IMR-90 (cell line): ENCODE measurements at regions not wholly inside any gene's neighbourhood (a gene's known extent, or its start where the extent isn't known, plus 50 kb on each side); places are given as distances from the start of the nearest gene placed in this dataset.

Experiments used
- ATAC-seq: fragments of 200-7000 bp; cut with Tn5 transposase; 2 replicates; pipeline ENCODE4 v1.9.1; 2020; ENCODE audit warnings: low read depth, mild to moderate bottlenecking, moderate library complexity
- BruUV-seq: library from RNA; stranded (reverse); fragments of 400-500 nt; replicated peaks from 2 replicates; lab custom pipeline; 2021; lab: Mats Ljungman, UMichigan
- CTCF ChIA-PET: fragments of 300-600 bp; formaldehyde crosslinking; extraction: SDS; loops from one replicate; lab custom pipeline; 2021; ENCODE audit warnings: antibody characterized with exemption; lab: Yijun Ruan, JAX
- POLR2A ChIA-PET: fragments of 300-600 bp; sonication (Branson Sonifier 250); formaldehyde crosslinking; loops from one replicate; lab custom pipeline; 2022; ENCODE audit warnings: antibody characterized with exemption; ENCODE audit not compliant: unreplicated experiment; lab: Charles Lee
- DNase-seq: peaks from one replicate; pipeline ENCODE4 v3.0.0; 2013
- H2AFZ ChIP-seq: replicated peaks from 2 replicates; pipeline ENCODE3; 2013; ENCODE audit warnings: low read length, mild to moderate bottlenecking; ENCODE audit not compliant: poor library complexity
- H2AK5ac ChIP-seq: 2 replicates; pipeline ENCODE4 v1.6.1; 2013; ENCODE audit warnings: low read depth, low read length, inconsistent platforms
- H2AK9ac ChIP-seq: replicated peaks from 2 replicates; pipeline ENCODE3; 2013; ENCODE audit warnings: mild to moderate bottlenecking, low read depth, low read length, moderate library complexity; ENCODE audit not compliant: poor library complexity
- H2BK120ac ChIP-seq: 2 replicates; pipeline ENCODE4 v1.6.1; 2013; ENCODE audit warnings: low read depth, low read length, inconsistent platforms
- H2BK15ac ChIP-seq: 3 replicates; pipeline ENCODE4 v1.6.1; 2013; ENCODE audit warnings: low read depth, low read length, inconsistent platforms
- H2BK20ac ChIP-seq: 2 replicates; pipeline ENCODE4 v1.6.1; 2013; ENCODE audit warnings: low read depth, mild to moderate bottlenecking, inconsistent platforms, low read length, moderate library complexity
- H2BK5ac ChIP-seq: 2 replicates; pipeline ENCODE4 v1.6.1; 2013; ENCODE audit warnings: mild to moderate bottlenecking, low read depth, low read length, inconsistent platforms; ENCODE audit not compliant: poor library complexity, severe bottlenecking
- H3K14ac ChIP-seq: replicated peaks from 2 replicates; pipeline ENCODE4 v1.6.1; 2013; ENCODE audit warnings: low read depth, low read length, inconsistent platforms
- H3K18ac ChIP-seq: 2 replicates; pipeline ENCODE4 v1.6.1; 2013; ENCODE audit warnings: low read depth, low read length, control low read depth
- H3K23ac ChIP-seq: 2 replicates; pipeline ENCODE4 v1.6.1; 2013; ENCODE audit warnings: low read depth, low read length, inconsistent platforms
- H3K27ac ChIP-seq: 2 replicates; pipeline ENCODE4 v1.5.1; 2013; ENCODE audit warnings: mild to moderate bottlenecking, control low read depth, low read length; ENCODE audit not compliant: insufficient read depth
- H3K27me3 ChIP-seq: 2 replicates; pipeline ENCODE4 v1.6.1; 2013; ENCODE audit warnings: low read length; ENCODE audit not compliant: control insufficient read depth, insufficient read depth
- H3K36me3 ChIP-seq: 2 replicates; pipeline ENCODE4 v1.6.1; 2013; ENCODE audit warnings: low read length, mixed read lengths; ENCODE audit not compliant: control insufficient read depth, insufficient read depth
- H3K4ac ChIP-seq: 2 replicates; pipeline ENCODE4 v1.6.1; 2013; ENCODE audit warnings: low read depth, low read length, inconsistent platforms
- H3K4me1 ChIP-seq: 2 replicates; pipeline ENCODE4 v1.6.1; 2013; ENCODE audit warnings: low read length, mixed read lengths; ENCODE audit not compliant: control insufficient read depth, insufficient read depth
- H3K4me2 ChIP-seq: 2 replicates; pipeline ENCODE4 v1.6.1; 2013; ENCODE audit warnings: low read depth, mild to moderate bottlenecking, control low read depth, low read length, moderate library complexity
- H3K4me3 ChIP-seq: 2 replicates; pipeline ENCODE4 v1.5.1; 2013; ENCODE audit warnings: low read depth, mild to moderate bottlenecking, control low read depth, low read length, moderate library complexity; ENCODE audit not compliant: insufficient read depth
- H3K56ac ChIP-seq: 2 replicates; pipeline ENCODE4 v1.6.1; 2013; ENCODE audit warnings: low read length, inconsistent platforms; ENCODE audit not compliant: insufficient read depth; ENCODE audit errors: extremely low read depth
- H3K79me1 ChIP-seq, 2 experiments: 2 replicates each; pipeline ENCODE4 v1.6.1; 2013; ENCODE audit warnings: low read length in 2 of 2, inconsistent platforms in 1 of 2, low read depth in 1 of 2
- H3K9ac ChIP-seq: 2 replicates; pipeline ENCODE4 v1.6.1; 2013; ENCODE audit warnings: low read depth, low read length, control low read depth
- H3K9me1 ChIP-seq: 2 replicates; pipeline ENCODE4 v1.6.1; 2013; ENCODE audit warnings: low read length, inconsistent platforms; ENCODE audit not compliant: insufficient read depth
- H3K9me3 ChIP-seq: 2 replicates; pipeline ENCODE4 v1.6.1; 2013; ENCODE audit warnings: low read length; ENCODE audit not compliant: control insufficient read depth, insufficient read depth
- H4K20me1 ChIP-seq: 2 replicates; pipeline ENCODE4 v1.6.1; 2013; ENCODE audit warnings: low read length, inconsistent platforms; ENCODE audit not compliant: insufficient read depth
- H4K5ac ChIP-seq: 2 replicates; pipeline ENCODE4 v1.6.1; 2013; ENCODE audit warnings: mild to moderate bottlenecking, low read depth, low read length, control low read depth
- H4K8ac ChIP-seq, 2 experiments: 2 replicates each; pipeline ENCODE4 v1.6.1; 2013; ENCODE audit warnings: low read depth in 2 of 2, low read length in 2 of 2, control low read depth in 1 of 2, inconsistent platforms in 1 of 2
- H4K91ac ChIP-seq: 2 replicates; pipeline ENCODE4 v1.6.1; 2013; ENCODE audit warnings: low read depth, low read length, inconsistent platforms; ENCODE audit not compliant: insufficient read depth
- CHD1 ChIP-seq: IDR thresholded peaks from 2 replicates; pipeline ENCODE4 v1.6.1; 2012; ENCODE audit warnings: low read depth, low read length, improper control_type of control experiment
- CTCF ChIP-seq: conservative IDR thresholded peaks from 2 replicates; pipeline ENCODE4 v1.5.1; 2012; ENCODE audit warnings: mild to moderate bottlenecking, low read depth, low read length, improper control_type of control experiment
- FOS ChIP-seq: fragments of 150-350 bp; IDR thresholded peaks from 2 replicates; pipeline ENCODE4 v1.6.1; 2016; ENCODE audit warnings: low read depth, low read length
- MXI1 ChIP-seq: IDR thresholded peaks from 2 replicates; pipeline ENCODE4 v1.6.1; 2012; ENCODE audit warnings: low read depth, mild to moderate bottlenecking, low read length, moderate library complexity, borderline replicate concordance
- NFE2L2 ChIP-seq: fragments of 150-350 bp; IDR thresholded peaks from 2 replicates; pipeline ENCODE4 v1.6.1; 2016; ENCODE audit warnings: low read depth, mild to moderate bottlenecking, low read length
- POLR2A ChIP-seq: IDR thresholded peaks from 2 replicates; pipeline ENCODE4 v1.6.1; 2012; ENCODE audit warnings: mild to moderate bottlenecking, low read depth, low read length
- SMC3 ChIP-seq: fragments of 150-350 bp; IDR thresholded peaks from 2 replicates; pipeline ENCODE4 v1.6.1; 2016; ENCODE audit warnings: low read depth, mild to moderate bottlenecking, antibody characterized with exemption, low read length, moderate library complexity
- dilution Hi-C: fragments of 300-500 bp; cut with HindIII; formaldehyde crosslinking; loops from one replicate; pipeline ENCODE4 v1.14.3; 2018; ENCODE audit warnings: low sequenced_read_pairs; ENCODE audit not compliant: unreplicated experiment
- in situ Hi-C: fragments of 300-500 bp; cut with MboI; formaldehyde crosslinking; loops from 3 replicates; pipeline ENCODE4 v1.14.3; 2019; ENCODE audit warnings: low sequenced_read_pairs, inconsistent platforms, mixed read lengths
- intact Hi-C: fragments of 100-400 bp; cut with micrococcal nuclease; formaldehyde crosslinking; loops from 2 replicates; pipeline ENCODE4 v1.10.0; 2022
- TF ChIP-seq, protein P1 (sequence below): fragments of 150-350 bp; IDR thresholded peaks from 2 replicates; pipeline ENCODE4 v1.6.1; 2017; ENCODE audit warnings: mild to moderate bottlenecking, antibody characterized with exemption, low read length, low read depth

DNA sequence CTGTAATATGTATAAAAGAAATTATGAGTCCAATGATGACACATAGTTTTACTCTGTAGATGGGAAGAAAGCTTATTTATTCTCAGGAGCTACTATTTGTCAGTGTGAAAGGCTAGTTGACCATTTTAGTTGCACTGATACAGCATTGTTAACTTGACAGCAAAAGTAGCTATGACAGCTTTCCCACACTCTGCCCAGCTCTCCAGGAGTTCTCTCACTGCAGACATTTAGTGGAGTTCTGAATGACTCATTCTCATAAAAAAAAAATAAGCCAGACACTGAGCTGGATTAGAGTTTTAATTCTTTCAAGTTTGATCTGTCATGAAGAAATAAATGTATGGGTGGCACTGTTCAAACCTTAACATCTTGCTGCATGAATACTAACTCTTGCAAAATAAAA is 77.2 kb upstream of the CFAP20DC start:
- H3K9ac ChIP-seq = no peak overlapping the region
- POLR2A ChIA-PET = no interaction called here
- no peak overlapping the region for H2BK20ac ChIP-seq
- H4K91ac ChIP-seq = no peak overlapping the region
- no peak overlapping the region for H3K56ac ChIP-seq
- dilution Hi-C loops = no loop called here
- H3K9me3 ChIP-seq = no peaks in the 10 kb centered on the region
- DNase-seq (peak; percentile 83), ATAC-seq (peak; percentile 70)
- BruUV-seq = no TSS peak
- H4K8ac ChIP-seq = no peak overlapping the region
- peak overlapping the region; percentile 3 for H2BK5ac ChIP-seq
- TF ChIP-seq CHD1 = no peak
- TF ChIP-seq SMC3 = no peak
- TF ChIP-seq POLR2A = no peak
- no peak for TF ChIP-seq NFE2L2
- TF ChIP-seq MXI1 = no peak
- TF ChIP-seq FOS = peak; percentile 71
- TF ChIP-seq CTCF = no peak
- TF ChIP-seq, protein P1, sequence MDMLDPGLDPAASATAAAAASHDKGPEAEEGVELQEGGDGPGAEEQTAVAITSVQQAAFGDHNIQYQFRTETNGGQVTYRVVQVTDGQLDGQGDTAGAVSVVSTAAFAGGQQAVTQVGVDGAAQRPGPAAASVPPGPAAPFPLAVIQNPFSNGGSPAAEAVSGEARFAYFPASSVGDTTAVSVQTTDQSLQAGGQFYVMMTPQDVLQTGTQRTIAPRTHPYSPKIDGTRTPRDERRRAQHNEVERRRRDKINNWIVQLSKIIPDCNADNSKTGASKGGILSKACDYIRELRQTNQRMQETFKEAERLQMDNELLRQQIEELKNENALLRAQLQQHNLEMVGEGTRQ = no peak
- no peaks in the 10 kb centered on the region for H3K9me1 ChIP-seq
- intact Hi-C loops = no loop called here
- H3K4ac ChIP-seq = no peak overlapping the region
- no peak overlapping the region; the same call in 1 of the 2 replicates for H3K4me2 ChIP-seq
- no peaks in the 10 kb centered on the region for H4K20me1 ChIP-seq
- H4K5ac ChIP-seq = no peak overlapping the region
- in situ Hi-C loops = no loop called here
- no peak overlapping the region for H2AFZ ChIP-seq
- no peaks in the 10 kb centered on the region for H3K79me1 ChIP-seq
- H3K4me1 ChIP-seq = peaks cover 12% of the 10 kb centered on the region
- H3K27ac ChIP-seq = no peak overlapping the region
- no peak overlapping the region for H3K4me3 ChIP-seq
- no peak overlapping the region for H3K18ac ChIP-seq
- no peak overlapping the region for H2BK120ac ChIP-seq
- CTCF ChIA-PET = interaction anchor here (0.7 kb wide), 1 partner anchor 98 kb away, joined by 3 read pairs; no protein-coding TSS in a partner anchor
- no peak overlapping the region for H2AK5ac ChIP-seq
- no peak overlapping the region for H3K14ac ChIP-seq
- no peaks in the 10 kb centered on the region for H3K27me3 ChIP-seq
- no peaks in the 10 kb centered on the region for H3K36me3 ChIP-seq
- H2BK15ac ChIP-seq = no peak overlapping the region
- no peak overlapping the region for H3K23ac ChIP-seq
- no peak overlapping the region for H2AK9ac ChIP-seq
